OCI-LY7 (cell line): ENCODE measurements at regions not wholly inside any gene's neighbourhood (a gene's known extent, or its start where the extent isn't known, plus 50 kb on each side); places are given as distances from the start of the nearest gene placed in this dataset.

Experiments used
- CTCF ChIP-seq: fragments of 200-600 bp; sonication (generic); conservative IDR thresholded peaks from 2 replicates; pipeline ENCODE4 v1.5.1; 2014; ENCODE audit warnings: mild to moderate bottlenecking, antibody characterized with exemption, low read length, moderate library complexity, mixed read lengths
- EZH2phosphoT487 ChIP-seq: fragments of 200-600 bp; sonication (generic); IDR thresholded peaks from 2 replicates; pipeline ENCODE4 v1.6.1; 2018; ENCODE audit warnings: low read depth, borderline replicate concordance, mild to moderate bottlenecking, mixed run types, antibody characterized with exemption, low read length, moderate library complexity, mixed read lengths

DNA sequence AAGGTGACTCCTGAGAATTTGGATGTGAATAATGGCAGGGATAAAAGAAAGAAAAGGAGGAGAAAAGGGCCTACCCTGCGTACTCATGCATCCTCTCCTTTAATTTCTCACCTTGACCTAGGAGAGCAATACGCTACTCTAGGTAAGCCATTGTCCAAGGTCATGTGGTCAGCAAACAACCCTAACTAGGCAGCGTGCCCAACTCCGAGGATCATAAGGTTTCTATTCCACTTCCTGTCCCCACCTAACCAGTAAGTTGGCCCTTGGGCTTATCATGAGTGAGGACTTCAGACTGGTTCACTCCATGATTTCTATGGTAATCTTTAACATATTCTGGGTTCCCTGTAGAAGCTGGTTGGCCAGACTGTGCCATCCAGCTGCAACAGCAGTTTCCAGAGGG is 315.1 kb upstream of the CCL2 start:
- no peak for TF ChIP-seq CTCF
- no peak for TF ChIP-seq EZH2phosphoT487
